ENCODE measurements at regions not wholly inside any gene's neighbourhood (a gene's known extent, or its start where the extent isn't known, plus 50 kb on each side); places are given as distances from the start of the nearest gene placed in this dataset.

- TF ChIP-seq EZH2 (IDR thresholded peaks at IDR 0.05; ENCODE audit: low read length, unreplicated experiment) (no peak), CTCF (conservative IDR thresholded peaks at IDR 0.05; ENCODE audit: low read depth, low read length) (no peak)
Measured at GRCh38 chr18:46377557-46377956, 273.4 kb downstream of the HAUS1 start.
